ENCODE measurements at regions not wholly inside any gene's neighbourhood (a gene's known extent, or its start where the extent isn't known, plus 50 kb on each side); places are given as distances from the start of the nearest gene placed in this dataset.
A peak's percentile ranks its signal among the peaks of the same experiment; 100 is the strongest.

DNA sequence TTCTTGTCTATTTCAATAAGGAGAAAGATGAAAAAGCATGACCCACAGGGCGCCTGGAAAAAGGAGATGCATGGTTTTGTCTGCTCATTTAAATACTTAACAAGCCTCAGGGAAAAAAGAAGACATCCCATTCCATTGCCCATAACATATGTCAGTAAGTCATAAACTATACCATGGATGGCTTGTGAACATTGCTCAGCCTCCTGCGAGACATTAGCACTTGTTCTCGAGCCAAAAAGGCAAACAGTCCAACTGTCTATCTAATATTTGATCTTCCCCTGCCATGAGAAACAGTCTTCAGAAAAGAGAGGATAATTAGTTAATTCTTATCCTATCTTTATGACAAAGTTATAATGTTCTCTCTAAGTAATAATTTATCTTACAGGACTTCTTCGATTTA lies 527.4 kb downstream of the HACE1 start:
- Histone ChIP-seq H3K4me3 (ENCODE audit: low read length in 2 of 2) (no peak overlapping the region), H3K9me3 (ENCODE audit: control insufficient read depth, low read length) (no peaks in the 10 kb centered on the region), H3K27me3 (ENCODE audit: control insufficient read depth in 1 of 2, insufficient read depth in 2 of 2, low read length in 1 of 2) (no peaks in the 10 kb centered on the region), H3K36me3 (ENCODE audit: control insufficient read depth in 1 of 2, insufficient read depth in 2 of 2, low read length in 1 of 2) (no peaks in the 10 kb centered on the region), H3K27ac (ENCODE audit: low read depth in 1 of 2, low read length in 2 of 2) (no peak overlapping the region), H3K4me1 (ENCODE audit: control insufficient read depth in 1 of 2, insufficient read depth in 2 of 2, low read length in 2 of 2) (no peaks in the 10 kb centered on the region)
- intact Hi-C loops (cut with DNase I): no loop called here
- WGBS, 2 donors: 49 to 52% methylated on average over 4 of the region's 4 CpGs
- no peak for ATAC-seq (ENCODE audit: low FRiP score)
- no peak for DNase-seq

DNA sequence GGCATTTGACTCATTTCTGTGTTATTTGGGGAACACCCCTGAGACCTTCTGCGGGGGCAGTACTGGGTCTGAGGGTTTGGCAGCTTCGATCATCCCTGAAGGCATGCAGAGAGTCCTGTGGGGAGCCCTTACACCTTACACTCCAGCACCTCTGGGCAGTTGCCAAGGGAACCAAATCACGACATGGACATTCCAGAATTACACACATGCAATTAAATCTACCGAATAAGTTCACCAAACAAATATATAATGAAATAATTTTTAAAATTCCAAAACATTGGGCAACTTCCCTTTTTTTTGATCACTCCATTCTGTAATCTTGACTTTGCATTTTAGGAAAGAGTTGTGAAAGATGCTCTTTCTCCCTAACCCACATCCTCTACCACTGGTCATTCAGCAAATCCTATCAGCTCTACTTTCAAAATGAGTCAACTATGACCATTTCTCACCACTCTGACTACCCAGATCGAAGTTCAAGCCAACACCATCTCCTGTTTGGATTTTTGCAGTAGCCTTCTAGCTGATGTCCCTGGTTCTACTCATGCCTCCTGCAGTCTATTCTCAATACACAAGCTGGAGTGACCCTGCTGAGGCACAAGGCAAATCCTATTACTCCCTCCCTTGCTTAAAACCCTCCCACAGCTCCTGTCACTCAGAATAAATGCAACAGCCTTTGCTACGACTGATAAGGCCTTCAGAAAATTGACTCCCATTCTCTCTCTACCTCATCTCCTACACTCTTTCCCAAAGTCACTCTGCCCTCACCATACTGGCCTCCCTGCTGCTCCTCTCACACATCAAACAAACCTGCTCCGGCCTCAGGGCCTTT lies 533.3 kb downstream of the HACE1 start:
- Histone ChIP-seq H3K27ac (ENCODE audit: low read depth in 1 of 2, low read length in 2 of 2) (no peak overlapping the region), H3K36me3 (ENCODE audit: control insufficient read depth in 1 of 2, insufficient read depth in 2 of 2, low read length in 1 of 2) (no peaks in the 10 kb centered on the region), H3K27me3 (ENCODE audit: control insufficient read depth in 1 of 2, insufficient read depth in 2 of 2, low read length in 1 of 2) (no peaks in the 10 kb centered on the region), H3K4me3 (ENCODE audit: low read length in 2 of 2) (no peak overlapping the region), H3K4me1 (ENCODE audit: control insufficient read depth in 1 of 2, insufficient read depth in 2 of 2, low read length in 2 of 2) (peaks cover 0 to 2% of the 10 kb centered on the region in 2 donors), H3K9me3 (ENCODE audit: control insufficient read depth, low read length) (no peaks in the 10 kb centered on the region)
- DNase-seq (peak in 1 of 2 donors; percentile 39), ATAC-seq (ENCODE audit: low FRiP score) (no peak)
- intact Hi-C loops (cut with DNase I): no loop called here
- WGBS, 2 donors: 54 to 58% methylated on average over 7 of the region's 7 CpGs

DNA sequence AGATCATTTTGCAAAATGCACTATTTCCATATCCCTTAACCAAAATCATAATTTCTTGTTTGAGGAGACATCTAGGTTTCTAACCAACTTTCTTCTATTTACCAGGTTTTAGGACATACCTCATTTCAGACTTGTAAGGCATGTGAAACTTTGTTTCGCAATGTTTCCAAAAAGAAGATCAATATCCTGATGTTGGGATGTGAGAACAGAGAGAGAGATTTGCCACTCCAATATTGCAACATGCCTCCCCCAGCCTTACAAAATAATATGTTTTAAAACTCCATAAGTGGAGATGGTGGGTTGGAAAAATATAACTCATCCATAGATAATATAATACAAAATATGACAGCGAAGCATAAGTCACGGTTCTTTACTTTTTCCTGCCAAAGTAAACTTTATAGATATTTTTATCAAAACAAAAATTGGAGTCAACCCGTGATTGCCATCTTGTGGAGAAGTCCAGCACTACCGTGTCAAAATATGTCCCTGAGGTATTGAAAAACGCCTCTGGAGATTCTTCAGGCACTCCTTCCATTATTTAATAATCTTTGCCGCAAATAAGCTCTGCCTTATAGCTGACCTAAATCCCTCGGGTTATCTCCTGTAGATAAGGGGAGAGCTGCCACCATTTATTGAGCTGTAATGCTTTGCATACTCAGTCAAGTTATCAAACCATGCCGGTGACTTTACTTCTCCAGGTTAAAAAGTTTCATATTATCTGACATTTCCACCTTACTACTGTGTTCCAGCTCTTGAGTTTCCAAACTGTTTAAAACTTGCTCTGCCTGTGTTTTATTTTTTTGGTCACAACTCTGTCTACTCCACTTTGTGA lies 534.2 kb downstream of the HACE1 start:
- ATAC-seq (ENCODE audit: low FRiP score) (no peak), DNase-seq (no peak)
- 11 to 15% methylated on average over 9 of the region's 9 CpGs for WGBS, 2 donors
- H3K36me3 ChIP-seq (ENCODE audit: control insufficient read depth in 1 of 2, insufficient read depth in 2 of 2, low read length in 1 of 2): no peaks in the 10 kb centered on the region
- peaks cover 0 to 2% of the 10 kb centered on the region in 2 donors for H3K4me1 ChIP-seq (ENCODE audit: control insufficient read depth in 1 of 2, insufficient read depth in 2 of 2, low read length in 2 of 2)
- H3K9me3 ChIP-seq (ENCODE audit: control insufficient read depth, low read length): no peaks in the 10 kb centered on the region
- H3K4me3 ChIP-seq (ENCODE audit: low read length in 2 of 2): no peak overlapping the region
- intact Hi-C loops (cut with DNase I): no loop called here
- H3K27ac ChIP-seq (ENCODE audit: low read depth in 1 of 2, low read length in 2 of 2): no peak overlapping the region
- H3K27me3 ChIP-seq (ENCODE audit: control insufficient read depth in 1 of 2, insufficient read depth in 2 of 2, low read length in 1 of 2): no peaks in the 10 kb centered on the region

DNA sequence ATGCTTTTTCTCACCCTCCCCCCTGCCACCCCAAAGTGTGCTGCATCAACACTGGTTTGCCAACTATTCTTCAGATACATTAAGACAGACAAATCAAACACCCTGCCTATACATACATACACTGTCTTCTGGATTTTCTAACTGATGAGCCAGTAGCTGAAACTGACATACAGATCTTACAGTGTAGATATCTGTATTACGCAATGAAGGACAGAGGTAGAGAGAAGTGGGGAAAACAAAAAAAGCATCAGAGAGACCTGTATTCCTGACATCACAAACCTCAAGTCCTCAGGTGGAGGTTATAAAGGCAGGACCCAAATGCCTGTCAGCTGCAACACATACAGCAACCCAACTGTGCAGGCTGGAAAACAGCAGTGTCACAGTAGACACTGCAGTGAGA lies 535.4 kb downstream of the HACE1 start:
- intact Hi-C loops (cut with DNase I): no loop called here
- Histone ChIP-seq H3K4me1 (ENCODE audit: control insufficient read depth in 1 of 2, insufficient read depth in 2 of 2, low read length in 2 of 2) (peaks cover 0 to 2% of the 10 kb centered on the region in 2 donors), H3K36me3 (ENCODE audit: control insufficient read depth in 1 of 2, insufficient read depth in 2 of 2, low read length in 1 of 2) (no peaks in the 10 kb centered on the region), H3K9me3 (ENCODE audit: control insufficient read depth, low read length) (no peaks in the 10 kb centered on the region), H3K27me3 (ENCODE audit: control insufficient read depth in 1 of 2, insufficient read depth in 2 of 2, low read length in 1 of 2) (no peaks in the 10 kb centered on the region), H3K27ac (ENCODE audit: low read depth in 1 of 2, low read length in 2 of 2) (no peak overlapping the region), H3K4me3 (ENCODE audit: low read length in 2 of 2) (no peak overlapping the region)
- no peak for ATAC-seq (ENCODE audit: low FRiP score)
- WGBS, 2 donors: 96 to 100% methylated on average over 1 of the region's 1 CpG
- DNase-seq: no peak

DNA sequence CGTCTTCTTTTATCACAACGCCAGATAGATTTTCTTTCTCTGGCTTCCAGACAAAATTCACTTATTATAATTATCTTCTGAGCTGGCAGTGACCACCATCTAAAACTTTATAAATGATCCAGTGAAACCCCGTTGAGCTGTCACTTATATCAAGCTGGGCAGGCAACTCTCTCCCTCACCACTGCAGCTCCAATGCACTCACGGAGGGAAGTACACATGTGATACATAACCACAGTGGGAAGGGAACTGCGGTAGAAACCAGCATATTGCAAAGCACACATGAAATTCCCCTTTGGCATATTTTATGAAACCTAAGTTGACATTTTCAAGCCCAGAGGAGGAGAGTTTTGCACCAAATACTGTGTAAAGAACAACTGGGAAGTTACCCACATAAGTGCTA lies 536.9 kb downstream of the HACE1 start:
- WGBS, 2 donors: 34 to 52% methylated on average over 5 of the region's 5 CpGs
- ATAC-seq (ENCODE audit: low FRiP score): no peak

GRCh38 chr6:104321301-104321700 lies 538.4 kb downstream of the HACE1 start:
- no peak overlapping the region for H3K27ac ChIP-seq (ENCODE audit: low read depth in 1 of 2, low read length in 2 of 2)
- intact Hi-C loops (cut with DNase I): no loop called here
- WGBS, 2 donors: 90 to 92% methylated on average over 1 of the region's 1 CpG
- peaks cover 0 to 2% of the 10 kb centered on the region in 2 donors for H3K4me1 ChIP-seq (ENCODE audit: control insufficient read depth in 1 of 2, insufficient read depth in 2 of 2, low read length in 2 of 2)
- no peaks in the 10 kb centered on the region for H3K27me3 ChIP-seq (ENCODE audit: control insufficient read depth in 1 of 2, insufficient read depth in 2 of 2, low read length in 1 of 2)
- DNase-seq: no peak
- no peaks in the 10 kb centered on the region for H3K36me3 ChIP-seq (ENCODE audit: control insufficient read depth in 1 of 2, insufficient read depth in 2 of 2, low read length in 1 of 2)
- ATAC-seq (ENCODE audit: low FRiP score): no peak
- no peak overlapping the region for H3K4me3 ChIP-seq (ENCODE audit: low read length in 2 of 2)
- no peaks in the 10 kb centered on the region for H3K9me3 ChIP-seq (ENCODE audit: control insufficient read depth, low read length)

More for the DNA sequence above, 536.9 kb downstream of the HACE1 start:
- Histone ChIP-seq H3K27ac (ENCODE audit: low read depth in 1 of 2, low read length in 2 of 2) (no peak overlapping the region), H3K9me3 (ENCODE audit: control insufficient read depth, low read length) (no peaks in the 10 kb centered on the region), H3K4me1 (ENCODE audit: control insufficient read depth in 1 of 2, insufficient read depth in 2 of 2, low read length in 2 of 2) (peaks cover 0 to 2% of the 10 kb centered on the region in 2 donors), H3K4me3 (ENCODE audit: low read length in 2 of 2) (no peak overlapping the region), H3K27me3 (ENCODE audit: control insufficient read depth in 1 of 2, insufficient read depth in 2 of 2, low read length in 1 of 2) (no peaks in the 10 kb centered on the region), H3K36me3 (ENCODE audit: control insufficient read depth in 1 of 2, insufficient read depth in 2 of 2, low read length in 1 of 2) (no peaks in the 10 kb centered on the region)
- DNase-seq: no peak
- intact Hi-C loops (cut with DNase I): no loop called here

DNA sequence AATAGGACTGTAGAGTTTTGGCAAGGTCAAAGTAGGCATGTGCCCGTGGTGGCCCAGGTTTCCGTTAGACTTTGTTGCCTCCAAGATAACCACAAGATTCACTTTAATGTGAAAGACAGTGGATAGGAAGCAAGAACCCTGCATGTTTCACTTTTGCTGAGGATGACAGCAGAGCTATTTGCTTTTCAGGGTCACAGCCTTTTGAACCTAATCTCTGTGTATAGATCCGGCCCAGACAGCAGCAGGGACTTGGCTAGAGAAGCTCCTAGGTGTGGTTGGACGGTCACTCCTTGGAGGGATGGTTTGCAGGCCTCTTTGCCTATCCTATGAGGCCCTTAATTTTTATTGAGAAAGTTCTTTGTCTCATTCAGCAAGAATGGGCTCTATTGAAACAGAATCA lies 538.8 kb downstream of the HACE1 start:
- no peaks in the 10 kb centered on the region for H3K9me3 ChIP-seq (ENCODE audit: control insufficient read depth, low read length)
- H3K36me3 ChIP-seq (ENCODE audit: control insufficient read depth in 1 of 2, insufficient read depth in 2 of 2, low read length in 1 of 2): no peaks in the 10 kb centered on the region
- no peaks in the 10 kb centered on the region for H3K4me1 ChIP-seq (ENCODE audit: control insufficient read depth in 1 of 2, insufficient read depth in 2 of 2, low read length in 2 of 2)
- H3K27ac ChIP-seq (ENCODE audit: low read depth in 1 of 2, low read length in 2 of 2): no peak overlapping the region
- intact Hi-C loops (cut with DNase I): no loop called here
- ATAC-seq (ENCODE audit: low FRiP score) (no peak), DNase-seq (no peak)
- H3K27me3 ChIP-seq (ENCODE audit: control insufficient read depth in 1 of 2, insufficient read depth in 2 of 2, low read length in 1 of 2): no peaks in the 10 kb centered on the region
- 64 to 67% methylated on average over 4 of the region's 4 CpGs for WGBS, 2 donors
- H3K4me3 ChIP-seq (ENCODE audit: low read length in 2 of 2): no peak overlapping the region

DNA sequence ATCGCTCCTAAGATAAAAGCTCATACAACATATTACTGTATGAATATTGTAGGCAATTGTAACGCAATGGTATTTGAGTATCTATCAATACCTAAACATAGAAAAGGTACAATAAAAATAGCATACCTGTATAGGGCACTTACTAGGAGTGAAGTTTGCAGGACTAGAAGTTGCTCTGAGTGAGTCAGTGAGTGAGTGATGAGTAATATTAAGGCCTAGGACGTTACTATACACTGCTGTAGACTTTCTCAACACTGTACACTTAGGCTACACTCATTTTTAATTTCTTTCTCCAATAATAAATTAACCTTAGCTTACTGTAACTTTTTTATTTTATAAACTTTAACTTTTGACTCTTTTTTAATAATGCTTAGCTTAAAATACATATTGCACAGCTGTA lies 546.9 kb downstream of the HACE1 start:
- no peak overlapping the region for H3K4me3 ChIP-seq (ENCODE audit: low read length in 2 of 2)
- H3K9me3 ChIP-seq (ENCODE audit: control insufficient read depth, low read length): no peaks in the 10 kb centered on the region
- ATAC-seq (ENCODE audit: low FRiP score) (no peak), DNase-seq (no peak)
- no peak overlapping the region for H3K27ac ChIP-seq (ENCODE audit: low read depth in 1 of 2, low read length in 2 of 2)
- H3K4me1 ChIP-seq (ENCODE audit: control insufficient read depth in 1 of 2, insufficient read depth in 2 of 2, low read length in 2 of 2): no peaks in the 10 kb centered on the region
- H3K27me3 ChIP-seq (ENCODE audit: control insufficient read depth in 1 of 2, insufficient read depth in 2 of 2, low read length in 1 of 2): no peaks in the 10 kb centered on the region
- H3K36me3 ChIP-seq (ENCODE audit: control insufficient read depth in 1 of 2, insufficient read depth in 2 of 2, low read length in 1 of 2): no peaks in the 10 kb centered on the region
- intact Hi-C loops (cut with DNase I): no loop called here
- WGBS, 2 donors: 91 to 92% methylated on average over 3 of the region's 3 CpGs

DNA sequence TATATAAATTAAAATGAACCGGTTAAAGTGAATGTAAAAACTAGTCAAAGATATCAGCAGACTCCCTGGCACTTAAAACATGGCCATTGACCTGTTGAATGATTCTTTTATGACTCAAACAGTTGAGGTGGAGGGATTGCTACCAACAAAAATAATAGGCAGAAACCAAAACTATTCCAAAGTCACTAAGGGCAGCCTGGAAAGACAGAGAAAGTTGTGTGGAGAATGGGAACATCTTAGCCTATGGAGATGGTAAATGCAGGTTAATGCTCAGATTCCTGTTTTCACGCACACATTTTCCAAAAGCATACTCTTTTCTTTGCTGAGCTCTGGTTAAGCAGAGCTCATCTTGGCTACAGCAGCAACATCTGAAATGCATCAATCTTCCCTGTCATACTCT lies 553.5 kb downstream of the HACE1 start:
- H3K27ac ChIP-seq (ENCODE audit: low read depth in 1 of 2, low read length in 2 of 2): no peak overlapping the region
- DNase-seq (no peak), ATAC-seq (ENCODE audit: low FRiP score) (no peak)
- H3K27me3 ChIP-seq (ENCODE audit: control insufficient read depth in 1 of 2, insufficient read depth in 2 of 2, low read length in 1 of 2): no peaks in the 10 kb centered on the region
- H3K4me1 ChIP-seq (ENCODE audit: control insufficient read depth in 1 of 2, insufficient read depth in 2 of 2, low read length in 2 of 2): no peaks in the 10 kb centered on the region
- H3K4me3 ChIP-seq (ENCODE audit: low read length in 2 of 2): no peak overlapping the region
- H3K9me3 ChIP-seq (ENCODE audit: control insufficient read depth, low read length): no peaks in the 10 kb centered on the region
- intact Hi-C loops (cut with DNase I): no loop called here
- WGBS, 2 donors: 65 to 74% methylated on average over 2 of the region's 2 CpGs
- no peaks in the 10 kb centered on the region for H3K36me3 ChIP-seq (ENCODE audit: control insufficient read depth in 1 of 2, insufficient read depth in 2 of 2, low read length in 1 of 2)
